LNCaP clone FGC (cell line): ENCODE measurements at regions not wholly inside any gene's neighbourhood (a gene's known extent, or its start where the extent isn't known, plus 50 kb on each side); places are given as distances from the start of the nearest gene placed in this dataset.

Experiments used
- DNase-seq: peaks from one replicate; pipeline ENCODE4 v3.0.0-alpha.2; 2011; ENCODE audit warnings: low read depth
- H3K4me3 ChIP-seq: 2 replicates; pipeline ENCODE4 v1.5.1; 2011; ENCODE audit warnings: mild to moderate bottlenecking, low read depth, low read length, control low read depth
- TF ChIP-seq, protein P1 (sequence below): IDR thresholded peaks from 2 replicates; pipeline ENCODE4 v1.5.1; 2012; ENCODE audit warnings: mild to moderate bottlenecking; ENCODE audit not compliant: control insufficient read depth, insufficient read depth; ENCODE audit errors: extremely low read depth

DNA sequence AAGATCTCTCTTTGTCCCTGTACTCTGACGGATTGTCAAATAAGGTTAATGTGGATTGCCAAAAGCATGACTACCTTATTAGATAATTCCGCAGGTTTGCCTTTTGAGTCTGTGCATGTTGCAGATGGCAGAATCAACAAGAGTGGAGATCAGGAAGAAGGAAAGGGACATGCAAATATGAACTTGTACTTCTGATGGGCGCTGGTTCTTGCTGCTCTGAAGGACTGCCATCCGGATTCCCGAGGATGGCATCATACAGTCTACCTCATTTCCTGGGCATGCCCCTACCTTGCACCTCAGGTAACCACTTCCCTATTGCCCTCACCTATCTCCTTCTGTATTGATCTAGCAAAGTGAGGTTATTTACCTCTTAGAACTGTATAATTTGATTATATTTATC lies 504.2 kb downstream of the ACTL7B start:
- TF ChIP-seq, protein P1, sequence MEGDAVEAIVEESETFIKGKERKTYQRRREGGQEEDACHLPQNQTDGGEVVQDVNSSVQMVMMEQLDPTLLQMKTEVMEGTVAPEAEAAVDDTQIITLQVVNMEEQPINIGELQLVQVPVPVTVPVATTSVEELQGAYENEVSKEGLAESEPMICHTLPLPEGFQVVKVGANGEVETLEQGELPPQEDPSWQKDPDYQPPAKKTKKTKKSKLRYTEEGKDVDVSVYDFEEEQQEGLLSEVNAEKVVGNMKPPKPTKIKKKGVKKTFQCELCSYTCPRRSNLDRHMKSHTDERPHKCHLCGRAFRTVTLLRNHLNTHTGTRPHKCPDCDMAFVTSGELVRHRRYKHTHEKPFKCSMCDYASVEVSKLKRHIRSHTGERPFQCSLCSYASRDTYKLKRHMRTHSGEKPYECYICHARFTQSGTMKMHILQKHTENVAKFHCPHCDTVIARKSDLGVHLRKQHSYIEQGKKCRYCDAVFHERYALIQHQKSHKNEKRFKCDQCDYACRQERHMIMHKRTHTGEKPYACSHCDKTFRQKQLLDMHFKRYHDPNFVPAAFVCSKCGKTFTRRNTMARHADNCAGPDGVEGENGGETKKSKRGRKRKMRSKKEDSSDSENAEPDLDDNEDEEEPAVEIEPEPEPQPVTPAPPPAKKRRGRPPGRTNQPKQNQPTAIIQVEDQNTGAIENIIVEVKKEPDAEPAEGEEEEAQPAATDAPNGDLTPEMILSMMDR = no peak
- H3K4me3 ChIP-seq = no peak overlapping the region
- DNase-seq = no peak

DNA sequence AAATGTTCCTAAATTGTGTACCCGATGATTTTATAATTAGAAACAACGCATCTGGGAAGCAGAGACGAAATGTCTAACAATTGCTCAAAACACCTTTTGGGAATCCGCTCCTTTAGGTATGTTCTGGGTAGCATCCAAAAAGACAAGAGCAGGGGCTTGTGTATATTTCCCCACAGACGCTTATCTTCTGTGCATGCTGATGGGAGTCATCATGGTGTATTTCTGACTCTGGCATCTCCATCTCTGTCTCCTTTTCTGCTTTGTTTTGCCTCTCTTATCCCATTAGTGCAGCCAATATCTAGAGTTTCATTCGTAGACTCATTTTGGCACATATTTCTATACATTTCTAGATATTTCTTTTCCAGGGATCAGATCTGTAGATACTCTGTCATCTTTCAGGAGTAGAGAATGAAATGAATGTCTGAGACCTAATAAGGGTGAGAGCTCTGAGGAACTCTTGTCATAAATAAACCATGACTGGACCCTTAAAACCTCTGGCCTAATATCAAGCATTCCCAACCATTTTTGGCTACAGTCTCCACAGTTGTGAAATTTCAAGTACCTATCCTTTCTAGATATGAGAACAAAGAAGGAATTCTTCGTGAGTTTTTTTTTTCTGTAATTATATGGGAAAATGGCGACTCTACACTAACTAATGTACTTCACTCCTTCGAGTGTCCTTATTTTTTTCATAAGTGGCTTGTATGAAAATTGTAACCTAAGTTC lies 508.2 kb downstream of the ACTL7B start:
- TF ChIP-seq, protein P1 = no peak
- no peak for DNase-seq
- no peak overlapping the region for H3K4me3 ChIP-seq

DNA sequence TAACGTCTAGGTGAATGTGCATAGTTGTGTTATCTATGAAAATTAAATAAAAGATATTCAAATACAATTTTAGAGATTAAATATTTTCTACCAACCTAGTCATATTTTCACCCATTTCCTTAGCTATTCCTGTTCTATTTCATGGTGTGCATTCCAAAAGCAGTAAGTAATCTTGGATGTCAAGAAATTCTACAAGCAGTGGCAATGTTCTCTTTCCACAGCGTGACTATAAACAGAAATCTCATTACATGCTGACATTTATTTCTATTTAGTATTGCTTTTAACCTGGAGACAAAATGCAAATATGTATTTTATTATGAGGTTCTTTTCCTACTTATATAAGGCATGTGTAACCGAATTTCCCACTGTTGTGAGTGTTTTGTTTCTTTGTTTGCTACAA lies 510.0 kb downstream of the ACTL7B start:
- TF ChIP-seq, protein P1 = no peak

DNA sequence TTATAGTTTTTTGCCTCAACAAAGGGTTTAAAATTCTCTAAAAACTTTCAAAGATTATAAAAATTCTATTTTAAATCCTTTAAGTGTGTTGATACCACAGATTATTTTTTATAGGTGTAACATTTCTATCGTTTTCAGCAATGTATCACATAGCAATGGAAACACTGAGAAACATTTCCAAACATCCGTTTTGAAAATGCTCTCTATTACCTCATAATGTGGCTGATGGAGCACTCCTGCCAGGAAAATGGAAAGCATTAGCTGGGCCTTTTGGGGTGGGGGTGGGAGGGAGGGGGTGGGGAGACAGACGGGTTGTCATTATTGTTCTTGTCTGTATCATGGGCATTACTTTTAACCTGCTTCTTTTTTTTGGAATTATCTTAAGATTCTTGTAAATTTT lies 516.5 kb downstream of the ACTL7B start:
- H3K4me3 ChIP-seq = no peak overlapping the region
- no peak for DNase-seq
- TF ChIP-seq, protein P1 = no peak

More for the DNA sequence above, 510.0 kb downstream of the ACTL7B start:
- H3K4me3 ChIP-seq = no peak overlapping the region
- no peak for DNase-seq

DNA sequence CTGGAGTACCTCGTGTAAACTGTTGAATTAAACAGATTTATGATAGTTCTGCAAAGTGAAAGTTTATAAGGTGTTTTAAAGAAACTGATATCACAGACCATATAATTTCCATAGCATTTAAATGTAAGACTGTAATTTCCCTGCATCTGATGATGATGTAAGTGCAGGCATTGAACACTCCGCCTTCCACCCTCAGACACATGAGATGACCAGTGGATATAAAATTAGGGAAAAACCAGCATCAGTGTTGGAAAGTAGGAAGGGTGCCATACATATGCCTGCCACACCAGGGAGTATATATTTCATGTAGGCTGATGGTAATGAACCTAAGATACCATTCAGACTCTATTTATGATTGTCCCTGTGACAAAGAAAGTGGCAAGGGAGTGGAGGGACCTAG lies 519.2 kb downstream of the ACTL7B start:
- no peak overlapping the region for H3K4me3 ChIP-seq
- DNase-seq = no peak
- TF ChIP-seq, protein P1 = no peak

DNA sequence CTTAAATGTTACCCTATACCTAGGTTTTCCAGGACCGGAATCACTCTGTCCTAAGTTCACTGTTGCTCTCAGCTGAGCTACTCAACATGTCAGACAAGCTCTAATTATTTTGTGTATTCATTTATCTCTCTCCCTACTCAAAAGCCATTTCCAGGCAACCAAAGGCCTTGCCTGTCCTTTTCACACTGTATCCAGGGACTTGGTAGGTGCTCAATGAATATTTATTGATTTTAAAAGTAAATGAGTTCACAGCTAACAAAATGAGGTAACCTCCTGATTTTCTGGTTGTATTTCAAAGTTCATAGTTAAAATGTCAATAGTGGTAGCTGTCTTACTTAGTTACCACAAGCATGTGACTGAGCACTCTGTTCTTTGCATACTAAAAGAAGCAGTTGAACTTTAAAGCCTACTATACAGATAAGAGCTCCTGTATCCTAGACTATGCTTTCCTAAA lies 522.2 kb downstream of the ACTL7B start:
- H3K4me3 ChIP-seq = no peak overlapping the region
- TF ChIP-seq, protein P1 = no peak
- DNase-seq = no peak

DNA sequence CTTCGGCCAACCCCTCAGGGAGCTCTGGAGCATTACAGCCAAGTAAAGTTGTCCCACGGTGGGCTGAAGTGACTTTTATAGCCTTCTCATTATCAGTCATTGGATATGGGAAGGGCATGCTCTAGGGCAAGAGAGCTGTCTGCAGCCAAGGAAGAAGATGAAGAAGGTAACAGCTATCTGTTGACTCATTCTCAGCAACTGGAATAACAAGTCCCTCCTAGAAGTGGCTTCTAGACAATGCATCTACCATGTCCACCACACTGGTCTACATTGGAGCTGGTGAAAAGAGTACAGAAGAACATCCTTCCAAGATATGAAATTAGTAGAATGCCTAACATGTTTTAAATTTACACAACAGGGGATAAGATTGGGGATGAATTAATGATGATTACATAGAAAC lies 524.2 kb downstream of the ACTL7B start:
- H3K4me3 ChIP-seq = no peak overlapping the region
- TF ChIP-seq, protein P1 = no peak
- DNase-seq = no peak
